Testis (tissue), 2 donors: ENCODE measurements at regions not wholly inside any gene's neighbourhood (a gene's known extent, or its start where the extent isn't known, plus 50 kb on each side); places are given as distances from the start of the nearest gene placed in this dataset.

Source experiments
- CTCF ChIP-seq, 3 experiments: fragments of 450-650 bp in 2 of 3; fragments of 200-600 bp in 1 of 3; sonication (generic) in 1 of 3; IDR thresholded peaks; one replicate each; pipeline ENCODE4 v1.5.1; 2016 to 2019; ENCODE audit warnings: antibody characterized with exemption in 3 of 3, mild to moderate bottlenecking in 2 of 3, moderate library complexity in 1 of 3
- POLR2A ChIP-seq: fragments of 450-650 bp; IDR thresholded peaks from one replicate; pipeline ENCODE4 v1.6.1; 2017; ENCODE audit warnings: antibody characterized with exemption, mild to moderate bottlenecking, moderate library complexity

GRCh38 chr18:52288403-52289004 is 51.5 kb upstream of the DCC start:
- TF ChIP-seq POLR2A (no peak), CTCF (IDR thresholded peaks at IDR 0.05) (peak in 2 of 3 experiments; percentile 34 to 51)
